VCaP (cell line): ENCODE measurements at regions not wholly inside any gene's neighbourhood (a gene's known extent, or its start where the extent isn't known, plus 50 kb on each side); places are given as distances from the start of the nearest gene placed in this dataset.
A peak's percentile ranks its signal among the peaks of the same experiment; 100 is the strongest.
"Not testable (repeated sequence)": the region's sequence is repeated elsewhere in the genome, so short reads cannot be mapped to it uniquely, and the experiment has no call there.

Experiments
- H3K27ac ChIP-seq: fragments of 450-650 bp; 2 replicates; pipeline ENCODE4 v1.5.1; 2017
- TF ChIP-seq, protein P1 (sequence below): fragments of 450-650 bp; conservative IDR thresholded peaks from 2 replicates; pipeline ENCODE4 v1.5.1; 2017; ENCODE audit warnings: mild to moderate bottlenecking, moderate library complexity

DNA sequence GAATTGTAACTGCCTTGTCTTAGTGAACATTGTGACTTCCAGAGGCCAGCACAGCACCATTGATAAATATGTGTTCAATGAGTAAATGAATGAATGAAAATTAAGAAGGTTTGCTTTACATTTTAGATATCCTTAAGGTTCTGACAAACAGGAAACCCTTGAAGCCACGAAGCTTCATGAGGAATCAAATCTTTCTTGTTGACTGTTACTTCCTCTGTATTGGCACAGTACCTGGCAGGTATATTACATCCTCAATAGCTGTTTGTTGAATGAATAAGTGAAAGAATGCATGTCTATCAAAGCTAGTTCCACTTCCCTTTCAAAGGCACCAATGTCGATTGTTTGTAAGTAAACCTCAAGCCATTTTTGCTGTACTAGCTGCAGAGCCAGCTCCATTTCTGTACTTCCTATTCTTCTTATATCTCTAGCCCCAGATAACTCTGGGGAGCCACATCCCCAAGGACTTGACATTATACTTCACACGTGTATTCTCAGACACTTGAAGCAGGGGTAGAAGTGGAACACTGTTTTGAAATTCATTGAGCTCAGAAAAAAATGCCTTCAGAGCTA is 140.3 kb upstream of the RAG2 start:
- peak overlapping the region; percentile 75; the same call in 1 of the 2 replicates for H3K27ac ChIP-seq
- TF ChIP-seq, protein P1, sequence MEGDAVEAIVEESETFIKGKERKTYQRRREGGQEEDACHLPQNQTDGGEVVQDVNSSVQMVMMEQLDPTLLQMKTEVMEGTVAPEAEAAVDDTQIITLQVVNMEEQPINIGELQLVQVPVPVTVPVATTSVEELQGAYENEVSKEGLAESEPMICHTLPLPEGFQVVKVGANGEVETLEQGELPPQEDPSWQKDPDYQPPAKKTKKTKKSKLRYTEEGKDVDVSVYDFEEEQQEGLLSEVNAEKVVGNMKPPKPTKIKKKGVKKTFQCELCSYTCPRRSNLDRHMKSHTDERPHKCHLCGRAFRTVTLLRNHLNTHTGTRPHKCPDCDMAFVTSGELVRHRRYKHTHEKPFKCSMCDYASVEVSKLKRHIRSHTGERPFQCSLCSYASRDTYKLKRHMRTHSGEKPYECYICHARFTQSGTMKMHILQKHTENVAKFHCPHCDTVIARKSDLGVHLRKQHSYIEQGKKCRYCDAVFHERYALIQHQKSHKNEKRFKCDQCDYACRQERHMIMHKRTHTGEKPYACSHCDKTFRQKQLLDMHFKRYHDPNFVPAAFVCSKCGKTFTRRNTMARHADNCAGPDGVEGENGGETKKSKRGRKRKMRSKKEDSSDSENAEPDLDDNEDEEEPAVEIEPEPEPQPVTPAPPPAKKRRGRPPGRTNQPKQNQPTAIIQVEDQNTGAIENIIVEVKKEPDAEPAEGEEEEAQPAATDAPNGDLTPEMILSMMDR: no peak

DNA sequence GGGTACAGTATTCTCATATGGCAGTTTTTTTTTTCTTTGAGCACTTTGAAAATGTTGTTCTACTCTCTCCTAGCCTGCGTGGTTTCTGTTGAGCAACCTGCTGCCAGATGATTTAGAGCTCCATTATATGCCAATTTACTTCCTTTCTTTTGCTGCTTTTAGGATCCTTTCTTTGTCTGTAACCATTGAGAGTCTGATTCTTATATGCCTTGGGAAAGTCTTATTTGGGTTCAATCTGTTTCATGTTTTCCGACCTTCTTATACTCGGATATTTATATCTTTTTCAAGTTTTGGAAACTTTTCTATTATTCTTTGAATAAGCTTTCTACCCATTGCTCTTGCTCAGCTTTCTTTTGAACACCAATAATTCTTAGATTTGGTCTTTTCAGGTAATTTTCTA is 138.1 kb upstream of the RAG2 start:
- peak overlapping the region; percentile 75 for H3K27ac ChIP-seq
- TF ChIP-seq, protein P1: no peak

DNA sequence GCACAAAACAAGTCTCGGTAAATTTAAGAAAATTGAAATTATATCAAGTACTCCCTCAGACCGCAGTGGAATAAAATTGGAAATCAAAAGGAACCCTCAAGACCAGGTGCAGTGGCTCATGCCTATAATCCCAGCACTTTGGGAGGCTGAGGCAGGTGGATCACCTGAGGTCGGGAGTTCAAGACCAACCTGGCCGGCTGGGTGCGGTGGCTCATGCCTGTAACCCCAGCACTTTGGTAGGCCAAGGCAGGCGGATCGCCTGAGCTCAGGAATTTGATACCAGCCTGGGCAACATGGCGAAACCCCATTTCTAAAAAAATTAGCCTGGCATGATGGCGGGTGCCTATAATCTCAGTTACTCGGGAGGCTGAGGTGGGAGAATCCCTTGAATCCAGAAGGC is 135.7 kb upstream of the RAG2 start:
- H3K27ac ChIP-seq: not testable (repeated sequence)

DNA sequence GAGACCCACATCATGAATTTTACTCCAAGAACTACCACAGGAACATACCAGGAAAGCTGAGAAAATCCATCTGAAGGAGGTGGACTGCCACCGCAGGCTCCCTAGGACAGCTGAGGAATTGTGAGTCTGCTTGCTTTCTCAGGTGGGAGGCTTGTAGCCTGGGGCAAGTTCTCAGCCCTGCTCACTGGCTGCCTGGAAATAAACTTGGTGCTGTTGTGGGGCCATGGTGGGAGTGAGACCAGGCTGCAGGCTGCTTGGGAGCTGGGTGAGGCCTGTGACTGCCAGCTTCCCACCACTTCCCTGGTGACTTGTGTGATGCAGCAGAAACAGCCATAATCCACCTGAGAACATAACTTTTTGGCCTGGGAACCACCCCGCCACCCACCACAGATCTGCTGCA is 132.7 kb upstream of the RAG2 start:
- no peak overlapping the region for H3K27ac ChIP-seq
- TF ChIP-seq, protein P1: no peak

DNA sequence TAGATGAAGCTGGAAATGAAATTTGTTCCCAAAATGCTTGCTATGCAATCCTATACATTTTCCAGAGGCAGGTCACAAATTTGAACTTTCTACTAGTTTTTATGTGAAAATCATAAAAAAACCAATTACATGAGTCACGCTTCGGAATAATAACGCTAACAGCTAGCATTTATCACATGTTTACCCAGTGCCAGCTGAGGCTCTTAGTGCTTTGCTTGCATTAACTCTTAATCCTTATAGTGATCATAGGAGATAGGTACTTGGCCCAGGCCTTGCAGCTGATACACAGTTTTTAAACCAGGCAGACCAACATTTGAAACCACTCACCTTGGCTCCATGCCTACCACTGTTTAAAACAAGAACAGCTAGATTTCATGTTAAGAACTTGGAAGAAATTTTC is 131.8 kb upstream of the RAG2 start:
- TF ChIP-seq, protein P1: no peak
- H3K27ac ChIP-seq: no peak overlapping the region

DNA sequence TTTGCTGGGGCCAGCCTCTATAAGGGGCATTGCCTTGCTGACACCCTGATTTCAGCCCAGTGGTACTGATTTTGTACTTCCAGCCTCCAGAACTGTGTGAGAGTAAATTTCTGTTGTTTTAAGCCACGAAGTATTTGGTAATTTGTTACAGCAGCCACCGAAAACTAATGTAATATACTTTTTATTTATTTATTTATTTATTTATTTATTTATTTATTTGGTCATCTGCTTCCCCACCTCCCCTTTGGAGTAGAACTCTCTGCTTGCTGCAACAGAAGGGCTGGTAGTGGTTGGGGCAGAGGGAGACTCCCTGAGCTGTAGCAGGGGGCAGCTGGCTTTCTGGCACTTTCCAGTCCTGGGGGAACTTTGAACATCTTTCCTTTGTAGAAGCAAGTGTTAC is 128.4 kb upstream of the RAG2 start:
- TF ChIP-seq, protein P1: no peak
- no peak overlapping the region for H3K27ac ChIP-seq

DNA sequence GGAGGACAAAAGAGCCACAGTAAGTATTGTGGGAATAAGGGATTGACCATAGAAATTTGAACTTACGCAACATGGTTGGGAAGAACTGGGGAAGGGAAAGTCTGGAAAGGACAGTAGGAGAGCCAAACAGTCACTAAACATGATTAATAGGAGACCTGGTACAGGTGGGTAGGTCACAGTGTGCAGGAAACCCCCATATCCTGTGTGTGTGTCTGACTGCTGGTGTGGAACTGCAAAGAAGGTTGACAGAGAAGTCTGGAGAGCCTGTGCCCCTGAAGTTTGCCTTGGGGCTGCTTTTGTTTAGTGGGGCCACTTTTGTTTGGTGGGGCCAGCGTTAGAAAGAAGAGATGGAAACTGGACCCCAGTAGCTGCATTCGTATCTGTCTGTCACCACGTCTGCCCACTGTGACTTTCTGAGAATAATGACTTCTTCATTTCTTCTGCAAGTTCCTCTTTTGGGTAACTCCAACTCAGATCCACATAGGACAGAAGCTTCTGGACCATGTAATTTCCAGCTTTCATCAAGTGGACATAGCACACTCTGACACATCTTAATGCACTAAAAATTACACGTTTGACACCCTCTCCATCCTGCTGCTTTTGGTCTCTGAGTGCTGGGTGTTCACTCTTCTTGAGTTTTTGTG is 126.8 kb upstream of the RAG2 start:
- TF ChIP-seq, protein P1: no peak
- H3K27ac ChIP-seq: no peak overlapping the region

DNA sequence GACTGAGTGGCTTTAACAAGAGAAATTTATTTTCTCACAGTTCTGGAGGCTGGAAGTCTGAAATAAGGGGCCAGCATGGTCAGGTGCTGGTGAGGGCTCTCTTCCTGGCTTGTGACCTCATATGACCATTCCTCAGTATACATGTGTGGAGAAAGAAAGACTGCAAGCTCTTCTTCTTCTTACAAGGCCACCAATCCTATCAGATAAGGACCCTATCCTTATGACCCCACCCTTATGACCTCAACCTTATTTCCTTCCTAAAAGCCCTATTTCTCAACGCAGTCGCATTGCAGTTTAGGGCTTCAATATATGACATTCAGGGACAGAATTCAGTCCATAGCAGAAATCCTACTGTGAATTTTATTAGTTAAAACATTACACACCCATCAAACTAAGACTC is 124.4 kb upstream of the RAG2 start:
- TF ChIP-seq, protein P1: no peak

More for the DNA sequence above, 124.4 kb upstream of the RAG2 start:
- no peak overlapping the region for H3K27ac ChIP-seq
